ENCODE measurements at regions not wholly inside any gene's neighbourhood (a gene's known extent, or its start where the extent isn't known, plus 50 kb on each side); places are given as distances from the start of the nearest gene placed in this dataset.
"Not testable (repeated sequence)": the region's sequence is repeated elsewhere in the genome, so short reads cannot be mapped to it uniquely, and the experiment has no call there.

- TF ChIP-seq, protein P1, sequence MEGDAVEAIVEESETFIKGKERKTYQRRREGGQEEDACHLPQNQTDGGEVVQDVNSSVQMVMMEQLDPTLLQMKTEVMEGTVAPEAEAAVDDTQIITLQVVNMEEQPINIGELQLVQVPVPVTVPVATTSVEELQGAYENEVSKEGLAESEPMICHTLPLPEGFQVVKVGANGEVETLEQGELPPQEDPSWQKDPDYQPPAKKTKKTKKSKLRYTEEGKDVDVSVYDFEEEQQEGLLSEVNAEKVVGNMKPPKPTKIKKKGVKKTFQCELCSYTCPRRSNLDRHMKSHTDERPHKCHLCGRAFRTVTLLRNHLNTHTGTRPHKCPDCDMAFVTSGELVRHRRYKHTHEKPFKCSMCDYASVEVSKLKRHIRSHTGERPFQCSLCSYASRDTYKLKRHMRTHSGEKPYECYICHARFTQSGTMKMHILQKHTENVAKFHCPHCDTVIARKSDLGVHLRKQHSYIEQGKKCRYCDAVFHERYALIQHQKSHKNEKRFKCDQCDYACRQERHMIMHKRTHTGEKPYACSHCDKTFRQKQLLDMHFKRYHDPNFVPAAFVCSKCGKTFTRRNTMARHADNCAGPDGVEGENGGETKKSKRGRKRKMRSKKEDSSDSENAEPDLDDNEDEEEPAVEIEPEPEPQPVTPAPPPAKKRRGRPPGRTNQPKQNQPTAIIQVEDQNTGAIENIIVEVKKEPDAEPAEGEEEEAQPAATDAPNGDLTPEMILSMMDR (IDR thresholded peaks at IDR 0.05) = not testable (repeated sequence)
- not testable (repeated sequence) for TF ChIP-seq POLR2A, EP300 (IDR thresholded peaks at IDR 0.05)
Measured at GRCh38 chr6:119924888-119925287, 575.3 kb upstream of the MAN1A1 start.

Measured in sigmoid colon (tissue), 4 donors.